ENCODE measurements at regions not wholly inside any gene's neighbourhood (a gene's known extent, or its start where the extent isn't known, plus 50 kb on each side); places are given as distances from the start of the nearest gene placed in this dataset.

- H3K27ac ChIP-seq (ENCODE audit: low read depth in 1 of 2, low read length in 1 of 2), result no peak overlapping the region
- peaks cover 0 to 11% (median 4%) of the 10 kb centered on the region in 4 donors for H3K9me3 ChIP-seq (ENCODE audit: control insufficient read depth in 4 of 4, insufficient read depth in 3 of 4, low read length in 3 of 4)
- ATAC-seq (ENCODE audit: insufficient read depth, low FRiP score) (no peak), DNase-seq (no peak)
- H3K9ac ChIP-seq (ENCODE audit: insufficient read depth in 1 of 2, low read length in 2 of 2), result no peak overlapping the region
- no peaks in the 10 kb centered on the region for H3K4me1 ChIP-seq (ENCODE audit: control insufficient read depth in 5 of 5, insufficient read depth in 5 of 5, low read length in 5 of 5)
- WGBS, 2 donors, result 92 to 95% methylated on average over 3 of the region's 3 CpGs
- no peak overlapping the region for H3K4me3 ChIP-seq
- TF ChIP-seq CTCF (IDR thresholded peaks at IDR 0.05; ENCODE audit: control extremely low read depth, extremely low read depth), result no peak
- no peaks in the 10 kb centered on the region for H3K27me3 ChIP-seq (ENCODE audit: control insufficient read depth in 3 of 3, insufficient read depth in 3 of 3, low read length in 2 of 3)
- H3K36me3 ChIP-seq (ENCODE audit: control insufficient read depth in 4 of 4, insufficient read depth in 4 of 4, low read length in 4 of 4), result no peaks in the 10 kb centered on the region
Measured at GRCh38 chr5:60076746-60077145, 183.2 kb upstream of the PDE4D start.

GRCh38 chr5:60066502-60066901 lies 173.0 kb upstream of the PDE4D start:
- no peak for DNase-seq

GRCh38 chr5:60060389-60060788 lies 166.9 kb upstream of the PDE4D start:
- no peak overlapping the region for H3K9ac ChIP-seq (ENCODE audit: insufficient read depth in 1 of 2, low read length in 2 of 2)
- no peak overlapping the region for H3K4me3 ChIP-seq
- H3K4me1 ChIP-seq (ENCODE audit: control insufficient read depth in 5 of 5, insufficient read depth in 5 of 5, low read length in 5 of 5), result no peaks in the 10 kb centered on the region
- H3K27me3 ChIP-seq (ENCODE audit: control insufficient read depth in 3 of 3, insufficient read depth in 3 of 3, low read length in 2 of 3), result no peaks in the 10 kb centered on the region
- no peaks in the 10 kb centered on the region for H3K9me3 ChIP-seq (ENCODE audit: control insufficient read depth in 4 of 4, insufficient read depth in 3 of 4, low read length in 3 of 4)
- H3K36me3 ChIP-seq (ENCODE audit: control insufficient read depth in 4 of 4, insufficient read depth in 4 of 4, low read length in 4 of 4), result no peaks in the 10 kb centered on the region
- TF ChIP-seq CTCF (IDR thresholded peaks at IDR 0.05; ENCODE audit: control extremely low read depth, extremely low read depth), result no peak
- no peak overlapping the region for H3K27ac ChIP-seq (ENCODE audit: low read depth in 1 of 2, low read length in 1 of 2)
- DNase-seq, result no peak
- no peak for ATAC-seq (ENCODE audit: insufficient read depth, low FRiP score)

More at GRCh38 chr5:60066502-60066901, 173.0 kb upstream of the PDE4D start:
- no peaks in the 10 kb centered on the region for H3K36me3 ChIP-seq (ENCODE audit: control insufficient read depth in 4 of 4, insufficient read depth in 4 of 4, low read length in 4 of 4)
- H3K9me3 ChIP-seq (ENCODE audit: control insufficient read depth in 4 of 4, insufficient read depth in 3 of 4, low read length in 3 of 4), result no peaks in the 10 kb centered on the region
- H3K4me1 ChIP-seq (ENCODE audit: control insufficient read depth in 5 of 5, insufficient read depth in 5 of 5, low read length in 5 of 5), result no peaks in the 10 kb centered on the region
- no peak for ATAC-seq (ENCODE audit: insufficient read depth, low FRiP score)
- H3K4me3 ChIP-seq, result no peak overlapping the region
- no peak overlapping the region for H3K9ac ChIP-seq (ENCODE audit: insufficient read depth in 1 of 2, low read length in 2 of 2)
- no peaks in the 10 kb centered on the region for H3K27me3 ChIP-seq (ENCODE audit: control insufficient read depth in 3 of 3, insufficient read depth in 3 of 3, low read length in 2 of 3)
- TF ChIP-seq CTCF (IDR thresholded peaks at IDR 0.05; ENCODE audit: control extremely low read depth, extremely low read depth), result no peak
- 79 to 87% methylated on average over 2 of the region's 2 CpGs for WGBS, 2 donors
- no peak overlapping the region for H3K27ac ChIP-seq (ENCODE audit: low read depth in 1 of 2, low read length in 1 of 2)

- no peak for TF ChIP-seq CTCF (IDR thresholded peaks at IDR 0.05; ENCODE audit: control extremely low read depth, extremely low read depth)
- ATAC-seq (ENCODE audit: insufficient read depth, low FRiP score), result no peak
- Histone ChIP-seq H3K9me3 (ENCODE audit: control insufficient read depth in 4 of 4, insufficient read depth in 3 of 4, low read length in 3 of 4) (no peaks in the 10 kb centered on the region), H3K9ac (ENCODE audit: insufficient read depth in 1 of 2, low read length in 2 of 2) (no peak overlapping the region), H3K36me3 (ENCODE audit: control insufficient read depth in 4 of 4, insufficient read depth in 4 of 4, low read length in 4 of 4) (no peaks in the 10 kb centered on the region), H3K4me3 (no peak overlapping the region), H3K27me3 (ENCODE audit: control insufficient read depth in 3 of 3, insufficient read depth in 3 of 3, low read length in 2 of 3) (no peaks in the 10 kb centered on the region), H3K27ac (ENCODE audit: low read depth in 1 of 2, low read length in 1 of 2) (no peak overlapping the region), H3K4me1 (ENCODE audit: control insufficient read depth in 5 of 5, insufficient read depth in 5 of 5, low read length in 5 of 5) (no peaks in the 10 kb centered on the region)
- 83 to 88% methylated on average over 4 of the region's 4 CpGs for WGBS, 2 donors
- no peak for DNase-seq
Measured at GRCh38 chr5:60056191-60056590, 162.7 kb upstream of the PDE4D start.

Data from lung (tissue), 11 donors.